Sigmoid colon (tissue), 6 donors: ENCODE measurements at regions not wholly inside any gene's neighbourhood (a gene's known extent, or its start where the extent isn't known, plus 50 kb on each side); places are given as distances from the start of the nearest gene placed in this dataset.

ENCODE experiments used
- DNase-seq: peaks from one replicate; pipeline ENCODE4 v3.0.0-alpha.2; 2019
- H3K27ac ChIP-seq, 4 donors: fragments of 200-600 bp; sonication (generic); one replicate each; pipeline ENCODE4 v1.5.1; 2016 to 2019; ENCODE audit warnings: mild to moderate bottlenecking in 1 of 4
- H3K27me3 ChIP-seq, 3 donors: fragments of 200-600 bp; sonication (generic); one replicate each; pipeline ENCODE4 v1.5.1; 2019; ENCODE audit warnings: mild to moderate bottlenecking in 1 of 3
- H3K36me3 ChIP-seq, 4 donors: fragments of 200-600 bp; sonication (generic); one replicate each; pipeline ENCODE4 v1.5.1; 2016 to 2019
- H3K4me1 ChIP-seq, 4 donors: fragments of 200-600 bp; sonication (generic); one replicate each; pipeline ENCODE4 v1.5.1; 2017 to 2019
- H3K4me3 ChIP-seq, 4 donors: fragments of 200-600 bp; sonication (generic); one replicate each; pipeline ENCODE4 v1.5.1; 2017 to 2019; ENCODE audit warnings: mild to moderate bottlenecking in 2 of 4, moderate library complexity in 1 of 4
- H3K9me3 ChIP-seq, 4 donors: fragments of 200-600 bp in 3 of 4; sonication (generic) in 3 of 4; one replicate each; pipeline versions ENCODE4 v1.5.1 to v1.6.1; 2013 to 2019
- CTCF ChIP-seq, 4 experiments: fragments of 450-650 bp in 3 of 4; fragments of 200-600 bp in 1 of 4; IDR thresholded peaks; one replicate each; pipeline ENCODE4 v1.5.1; 2016 to 2019; ENCODE audit warnings: antibody characterized with exemption in 4 of 4, mild to moderate bottlenecking in 3 of 4, moderate library complexity in 2 of 4
- EP300 ChIP-seq, 4 donors: sonication (generic); formaldehyde crosslinking; IDR thresholded peaks; one replicate each; pipeline ENCODE4 v1.6.1; 2017; ENCODE audit warnings: antibody characterized with exemption in 4 of 4
- POLR2A ChIP-seq, 2 donors: fragments of 450-650 bp; IDR thresholded peaks; one replicate each; pipeline ENCODE4 v1.6.1; 2016; ENCODE audit warnings: antibody characterized with exemption in 2 of 2, mild to moderate bottlenecking in 2 of 2, moderate library complexity in 2 of 2
- POLR2AphosphoS5 ChIP-seq, 4 donors: sonication (generic); formaldehyde crosslinking; IDR thresholded peaks; one replicate each; pipeline ENCODE4 v1.6.1; 2017; ENCODE audit warnings: antibody characterized with exemption in 4 of 4
- WGBS, 2 donors: extraction: QIAGEN DNeasy Blood & Tissue Kit; methylation state at CpG; one replicate each; pipeline ENCODE4 v1.1.7; 2013; 5-methylcytosine and 5-hydroxymethylcytosine counted together
- intact Hi-C: fragments of 100-400 bp; cut with DNase I; formaldehyde crosslinking; loops from one replicate; pipeline ENCODE4 v1.15.1; 2023
- donor health status: healthy with polysubstance abuse.
- donor health status: healthy.

GRCh38 chr3:106719077-106719476 is 658.2 kb upstream of the CCDC54 start:
- H3K36me3 ChIP-seq, result no peaks in the 10 kb centered on the region
- H3K9me3 ChIP-seq, result peaks cover 0 to 6% (median 0%) of the 10 kb centered on the region in 4 donors
- intact Hi-C loops, result no loop called here
- no peak overlapping the region for H3K27ac ChIP-seq
- no peak for TF ChIP-seq POLR2AphosphoS5 (IDR thresholded peaks at IDR 0.05)
- TF ChIP-seq CTCF (IDR thresholded peaks at IDR 0.05), result no peak
- H3K27me3 ChIP-seq, result no peaks in the 10 kb centered on the region
- no peaks in the 10 kb centered on the region for H3K4me1 ChIP-seq
- no peak for DNase-seq
- H3K4me3 ChIP-seq, result no peak overlapping the region

- no peaks in the 10 kb centered on the region for H3K36me3 ChIP-seq
- H3K4me1 ChIP-seq, result no peaks in the 10 kb centered on the region
- H3K9me3 ChIP-seq, result peaks cover 0 to 6% (median 0%) of the 10 kb centered on the region in 4 donors
- 73 to 82% methylated on average over 2 of the region's 2 CpGs for WGBS, 2 donors
- DNase-seq, result no peak
- no peak overlapping the region for H3K27ac ChIP-seq
- TF ChIP-seq POLR2AphosphoS5 (IDR thresholded peaks at IDR 0.05) (no peak), POLR2A (IDR thresholded peaks at IDR 0.05) (no peak), EP300 (IDR thresholded peaks at IDR 0.05) (no peak), CTCF (IDR thresholded peaks at IDR 0.05) (no peak)
- H3K27me3 ChIP-seq, result no peaks in the 10 kb centered on the region
- intact Hi-C loops, result no loop called here
- no peak overlapping the region for H3K4me3 ChIP-seq
Observed at GRCh38 chr3:106719583-106719982, 657.7 kb upstream of the CCDC54 start.

- intact Hi-C loops, result no loop called here
- Histone ChIP-seq H3K9me3 (peaks cover 0 to 6% (median 0%) of the 10 kb centered on the region in 4 donors), H3K4me3 (no peak overlapping the region), H3K36me3 (no peaks in the 10 kb centered on the region), H3K27ac (no peak overlapping the region), H3K4me1 (no peaks in the 10 kb centered on the region), H3K27me3 (no peaks in the 10 kb centered on the region)
- TF ChIP-seq POLR2AphosphoS5 (IDR thresholded peaks at IDR 0.05) (no peak), POLR2A (IDR thresholded peaks at IDR 0.05) (no peak), EP300 (IDR thresholded peaks at IDR 0.05) (no peak), CTCF (IDR thresholded peaks at IDR 0.05) (no peak)
- WGBS, 2 donors, result 92 to 94% methylated on average over 9 of the region's 9 CpGs
- no peak for DNase-seq
Observed at GRCh38 chr3:106720510-106720909, 656.7 kb upstream of the CCDC54 start.

GRCh38 chr3:106725566-106725965 is 651.7 kb upstream of the CCDC54 start:
- no peak overlapping the region for H3K27ac ChIP-seq
- H3K36me3 ChIP-seq, result no peaks in the 10 kb centered on the region
- no peak for TF ChIP-seq CTCF (IDR thresholded peaks at IDR 0.05)
- no peak for TF ChIP-seq POLR2AphosphoS5 (IDR thresholded peaks at IDR 0.05)
- no peak for TF ChIP-seq POLR2A (IDR thresholded peaks at IDR 0.05)
- no peak for TF ChIP-seq EP300 (IDR thresholded peaks at IDR 0.05)
- H3K9me3 ChIP-seq, result peaks cover 0 to 3% (median 0%) of the 10 kb centered on the region in 4 donors
- 14 to 23% methylated on average over 3 of the region's 3 CpGs for WGBS, 2 donors
- DNase-seq, result no peak
- H3K27me3 ChIP-seq, result no peaks in the 10 kb centered on the region
- peaks cover 0 to 8% (median 0%) of the 10 kb centered on the region in 4 donors for H3K4me1 ChIP-seq
- H3K4me3 ChIP-seq, result no peak overlapping the region
- intact Hi-C loops, result no loop called here

DNA sequence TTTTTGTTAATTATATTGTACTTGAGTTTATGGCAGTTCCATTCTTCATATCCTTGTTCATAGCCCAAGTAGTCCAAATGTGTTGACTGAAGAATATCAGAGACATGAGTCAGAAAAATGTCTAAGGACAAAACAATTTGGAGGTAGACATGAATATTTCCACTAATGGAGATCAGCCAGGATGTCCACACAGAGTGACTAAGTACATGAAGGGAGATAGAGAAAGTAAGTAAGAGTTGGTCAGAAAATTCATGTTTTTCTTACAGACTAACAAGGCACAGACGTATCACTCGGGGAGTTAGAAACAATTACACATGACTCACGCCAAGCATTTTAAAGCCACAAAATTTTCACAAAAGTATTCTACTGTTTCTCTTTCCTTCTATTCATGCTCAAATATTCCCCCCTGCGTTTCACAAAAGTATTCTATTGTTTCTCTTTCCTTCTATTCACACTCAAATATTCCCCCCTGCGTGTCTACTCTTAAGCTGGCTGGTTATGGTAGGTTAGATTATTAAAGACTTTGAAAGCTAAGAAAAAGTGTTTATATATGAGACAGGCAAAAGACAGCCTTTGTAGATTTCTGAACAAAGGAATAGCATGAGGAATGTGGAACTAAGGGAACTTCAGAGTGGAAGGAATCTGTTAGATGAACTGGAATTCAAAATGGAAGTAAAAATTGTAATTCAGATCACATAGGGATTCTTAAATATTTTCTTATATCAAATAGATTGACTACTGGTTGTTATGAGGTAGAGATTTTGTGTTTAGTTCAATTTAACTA is 648.7 kb upstream of the CCDC54 start:
- TF ChIP-seq POLR2AphosphoS5 (IDR thresholded peaks at IDR 0.05) (no peak), POLR2A (IDR thresholded peaks at IDR 0.05) (no peak), EP300 (IDR thresholded peaks at IDR 0.05) (no peak), CTCF (IDR thresholded peaks at IDR 0.05) (no peak)
- 77 to 80% methylated on average over 5 of the region's 5 CpGs for WGBS, 2 donors
- no peak overlapping the region for H3K27ac ChIP-seq
- H3K36me3 ChIP-seq, result no peaks in the 10 kb centered on the region
- intact Hi-C loops, result no loop called here
- no peak overlapping the region for H3K4me3 ChIP-seq
- DNase-seq, result no peak
- H3K4me1 ChIP-seq, result peaks cover 0 to 8% (median 0%) of the 10 kb centered on the region in 4 donors
- H3K9me3 ChIP-seq, result no peaks in the 10 kb centered on the region
- H3K27me3 ChIP-seq, result no peaks in the 10 kb centered on the region
